GM13977 (cell line): ENCODE measurements at regions not wholly inside any gene's neighbourhood (a gene's known extent, or its start where the extent isn't known, plus 50 kb on each side); places are given as distances from the start of the nearest gene placed in this dataset.

Experiments
- DNase-seq: peaks from one replicate; pipeline ENCODE4 v3.0.0; 2012; ENCODE audit warnings: low spot score
- in situ Hi-C: fragments of 300-500 bp; cut with MboI; formaldehyde crosslinking; loops from one replicate; pipeline ENCODE4 v1.12.0; 2022; ENCODE audit warnings: low sequenced_read_pairs, low pct_unique_long_range_greater_than_20kb, mixed read lengths, inconsistent platforms; ENCODE audit not compliant: unreplicated experiment
- TF ChIP-seq, protein P1 (sequence below): IDR thresholded peaks from 2 replicates; pipeline ENCODE4 v1.5.1; 2012; ENCODE audit warnings: mild to moderate bottlenecking, control low read depth; ENCODE audit not compliant: insufficient read depth; ENCODE audit errors: extremely low read depth, missing control alignments

DNA sequence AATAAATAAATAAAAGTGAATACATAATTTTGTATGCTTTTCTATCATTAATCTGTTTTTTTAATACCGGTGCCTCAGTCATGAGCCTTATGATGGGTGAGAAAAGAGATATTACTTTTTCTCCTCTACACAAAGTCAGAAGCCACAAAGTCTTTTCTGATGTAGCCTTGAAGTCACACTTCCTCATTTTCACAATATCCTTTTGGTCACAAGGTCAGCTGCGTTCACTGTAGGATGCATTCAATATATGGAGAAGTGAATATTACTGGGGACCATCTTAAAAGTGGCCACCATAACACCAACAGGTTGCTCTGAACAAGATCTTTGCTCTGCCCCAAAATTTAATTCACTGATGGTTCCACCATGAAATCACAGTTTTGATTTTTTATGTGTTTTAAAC lies 83.3 kb upstream of the TNR start:
- no peak for DNase-seq
- in situ Hi-C loops, result no loop called here
- TF ChIP-seq, protein P1, sequence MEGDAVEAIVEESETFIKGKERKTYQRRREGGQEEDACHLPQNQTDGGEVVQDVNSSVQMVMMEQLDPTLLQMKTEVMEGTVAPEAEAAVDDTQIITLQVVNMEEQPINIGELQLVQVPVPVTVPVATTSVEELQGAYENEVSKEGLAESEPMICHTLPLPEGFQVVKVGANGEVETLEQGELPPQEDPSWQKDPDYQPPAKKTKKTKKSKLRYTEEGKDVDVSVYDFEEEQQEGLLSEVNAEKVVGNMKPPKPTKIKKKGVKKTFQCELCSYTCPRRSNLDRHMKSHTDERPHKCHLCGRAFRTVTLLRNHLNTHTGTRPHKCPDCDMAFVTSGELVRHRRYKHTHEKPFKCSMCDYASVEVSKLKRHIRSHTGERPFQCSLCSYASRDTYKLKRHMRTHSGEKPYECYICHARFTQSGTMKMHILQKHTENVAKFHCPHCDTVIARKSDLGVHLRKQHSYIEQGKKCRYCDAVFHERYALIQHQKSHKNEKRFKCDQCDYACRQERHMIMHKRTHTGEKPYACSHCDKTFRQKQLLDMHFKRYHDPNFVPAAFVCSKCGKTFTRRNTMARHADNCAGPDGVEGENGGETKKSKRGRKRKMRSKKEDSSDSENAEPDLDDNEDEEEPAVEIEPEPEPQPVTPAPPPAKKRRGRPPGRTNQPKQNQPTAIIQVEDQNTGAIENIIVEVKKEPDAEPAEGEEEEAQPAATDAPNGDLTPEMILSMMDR, result no peak

DNA sequence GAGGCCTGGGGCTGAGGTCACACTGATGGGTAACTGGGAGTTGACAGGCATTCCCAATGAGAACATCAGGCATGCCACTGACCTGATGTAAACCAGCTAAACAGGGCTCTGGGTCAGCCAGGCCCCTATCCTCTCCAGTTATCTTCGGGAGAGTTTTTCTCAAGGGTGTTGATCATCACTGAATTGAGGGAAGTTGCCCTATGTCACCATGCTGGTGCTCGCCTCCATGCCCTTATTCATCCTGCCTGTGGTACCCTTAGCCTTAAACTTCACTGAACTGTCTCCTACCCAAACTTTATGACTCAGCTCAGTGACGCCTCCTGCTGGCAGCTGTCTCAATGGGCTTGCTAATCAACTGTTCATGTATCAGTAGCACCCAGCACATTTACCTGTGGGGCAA lies 80.7 kb upstream of the TNR start:
- in situ Hi-C loops, result no loop called here
- TF ChIP-seq, protein P1, result peak; percentile 46
- DNase-seq, result no peak

DNA sequence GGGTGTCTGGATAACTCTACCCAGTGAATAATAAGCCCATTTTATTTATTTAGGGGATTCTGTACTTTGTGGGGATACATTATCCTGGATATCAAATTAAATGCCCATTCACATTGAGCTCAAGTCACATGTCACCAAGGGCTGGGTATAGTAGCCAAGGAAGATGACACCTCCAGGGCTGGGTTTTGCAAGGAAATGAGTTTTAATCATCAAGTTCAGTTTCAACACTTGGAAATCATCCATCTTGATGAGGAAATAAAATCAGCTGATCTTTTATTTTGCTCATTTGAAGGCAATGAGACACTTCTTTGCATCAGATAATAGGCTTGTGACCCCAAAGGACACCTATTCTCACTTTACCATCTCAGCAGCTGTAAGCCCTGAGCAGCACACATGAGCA lies 80.0 kb upstream of the TNR start:
- DNase-seq, result no peak
- in situ Hi-C loops, result no loop called here
- TF ChIP-seq, protein P1, result no peak

DNA sequence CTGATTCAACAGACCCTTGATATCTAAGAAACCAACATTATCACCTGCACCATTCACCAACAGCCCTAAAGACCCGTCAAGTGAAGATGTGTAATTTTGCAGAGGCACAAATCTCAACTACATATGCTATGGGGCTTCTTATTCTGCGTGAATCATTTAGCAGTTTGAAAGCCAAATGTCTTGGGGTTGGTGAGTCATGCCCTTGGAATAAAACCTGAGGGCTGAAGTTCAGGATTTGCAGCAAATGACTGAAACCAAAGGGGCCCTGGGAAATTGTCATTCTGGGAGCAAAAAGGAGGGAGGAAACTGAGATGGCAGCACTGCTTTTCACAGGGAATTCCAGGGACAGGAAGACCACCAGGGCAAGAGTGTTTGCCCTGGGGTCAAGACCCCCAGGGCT lies 79.2 kb upstream of the TNR start:
- TF ChIP-seq, protein P1, result no peak
- in situ Hi-C loops, result no loop called here
- no peak for DNase-seq

DNA sequence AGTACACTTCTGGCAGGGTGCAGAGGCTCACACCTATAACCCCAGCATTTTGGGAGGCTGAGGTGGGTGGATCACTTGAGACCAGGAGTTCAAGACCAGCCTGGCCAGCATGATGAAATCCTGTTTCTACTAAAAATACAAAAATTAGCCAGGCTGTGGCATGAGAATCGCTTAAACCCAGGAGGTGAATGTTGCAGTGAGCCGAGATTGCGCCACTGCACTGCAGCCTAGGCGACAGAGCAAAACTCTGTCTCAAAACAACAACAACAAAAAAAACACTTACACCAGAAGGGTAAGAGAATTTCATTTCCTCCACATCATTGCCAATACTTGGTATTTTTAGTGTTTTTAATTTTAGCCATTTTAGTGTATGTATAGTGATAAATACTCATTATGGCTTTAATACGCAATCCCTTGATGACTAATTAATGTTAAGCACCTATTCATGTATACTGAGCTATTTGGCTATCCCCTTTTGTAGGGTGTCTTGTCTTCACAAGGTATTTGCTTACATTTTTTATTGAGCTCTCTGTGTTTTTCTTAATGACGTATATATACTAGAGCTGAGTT lies 77.1 kb upstream of the TNR start:
- TF ChIP-seq, protein P1, result no peak
- in situ Hi-C loops, result no loop called here
- DNase-seq, result no peak

DNA sequence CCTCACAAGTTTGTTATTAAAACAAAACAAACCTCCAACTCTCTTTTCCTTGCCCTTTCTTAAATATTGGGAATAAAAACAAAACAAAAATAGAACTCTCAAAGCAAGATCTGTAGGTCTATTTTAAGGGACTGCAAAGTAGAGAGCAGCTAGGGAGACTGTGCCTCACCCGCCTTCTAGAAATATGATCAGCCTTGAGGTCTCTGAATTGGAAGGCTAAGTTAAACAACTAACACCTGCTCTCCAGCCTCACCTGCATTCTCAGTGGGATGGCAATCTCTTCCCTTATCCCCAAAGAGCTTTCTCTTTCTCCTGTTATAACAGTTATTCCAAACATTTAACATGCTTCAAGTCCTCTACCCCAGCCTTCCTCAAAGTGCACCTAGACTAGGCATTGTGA lies 75.5 kb upstream of the TNR start:
- TF ChIP-seq, protein P1, result no peak
- DNase-seq, result no peak
- in situ Hi-C loops, result no loop called here

DNA sequence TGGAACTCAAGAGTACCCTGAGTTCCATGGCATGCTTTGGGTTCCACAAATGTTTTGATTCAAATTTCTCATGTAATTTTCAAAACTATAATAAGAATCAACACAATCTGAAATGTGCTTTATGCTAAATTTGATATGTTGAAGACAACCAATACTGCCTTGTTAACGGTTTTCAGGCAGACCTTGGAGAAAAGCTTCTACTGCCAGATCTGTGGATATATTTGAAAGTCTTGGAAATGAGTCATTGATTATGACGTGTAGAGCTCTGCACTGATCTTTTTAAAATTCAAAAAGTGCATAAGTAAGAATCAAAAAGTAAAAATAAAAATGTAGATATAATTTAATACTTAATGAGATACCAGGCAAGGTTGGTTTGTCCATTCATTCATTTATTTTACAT lies 74.0 kb upstream of the TNR start:
- DNase-seq, result no peak
- in situ Hi-C loops, result no loop called here
- TF ChIP-seq, protein P1, result no peak
